ENCODE measurements at regions not wholly inside any gene's neighbourhood (a gene's known extent, or its start where the extent isn't known, plus 50 kb on each side); places are given as distances from the start of the nearest gene placed in this dataset.

DNA sequence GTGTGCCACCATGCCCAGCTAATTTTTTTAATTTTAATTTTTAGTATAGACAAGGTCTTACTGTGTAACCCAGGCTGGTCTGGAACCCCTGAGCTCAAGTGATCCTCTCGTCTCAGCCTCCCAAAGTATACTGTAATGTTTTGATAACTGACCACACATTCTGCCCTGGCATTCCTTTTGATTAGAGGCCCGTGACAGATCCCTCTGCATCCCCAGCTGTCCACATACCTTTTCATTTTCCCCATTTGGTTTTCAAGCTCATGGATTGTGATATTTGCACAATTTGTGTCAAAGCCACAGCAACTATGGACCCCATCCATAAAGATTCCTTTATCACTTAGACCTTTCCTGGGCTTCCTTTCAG, 116.8 kb upstream of the ATP1A1 start:
- Histone ChIP-seq H3K79me2 (ENCODE audit: insufficient read depth, low read depth) (no peaks in the 10 kb centered on the region), H3K27me3 (ENCODE audit: insufficient read depth, low read depth) (no peaks in the 10 kb centered on the region), H3K4me1 (ENCODE audit: low read depth, poor library complexity, severe bottlenecking) (peaks cover 90% of the 10 kb centered on the region), H3K27ac (peak overlapping the region; percentile 97), H3K4me2 (peak overlapping the region; percentile 94), H3K4me3 (IDR thresholded peaks at IDR 0.05; ENCODE audit: insufficient read depth, low read depth, low read length) (peak overlapping the region; percentile 58), H3K36me3 (ENCODE audit: insufficient read depth) (no peaks in the 10 kb centered on the region), H3K9ac (peak overlapping the region; percentile 47; the same call in 1 of the 2 replicates), H2AFZ (ENCODE audit: low read depth) (0 out of 2 replicates have a peak overlapping the region, but pooled peaks have one; percentile 47), H4K20me1 (ENCODE audit: insufficient read depth) (no peaks in the 10 kb centered on the region)
- TF ChIP-seq, protein P1, sequence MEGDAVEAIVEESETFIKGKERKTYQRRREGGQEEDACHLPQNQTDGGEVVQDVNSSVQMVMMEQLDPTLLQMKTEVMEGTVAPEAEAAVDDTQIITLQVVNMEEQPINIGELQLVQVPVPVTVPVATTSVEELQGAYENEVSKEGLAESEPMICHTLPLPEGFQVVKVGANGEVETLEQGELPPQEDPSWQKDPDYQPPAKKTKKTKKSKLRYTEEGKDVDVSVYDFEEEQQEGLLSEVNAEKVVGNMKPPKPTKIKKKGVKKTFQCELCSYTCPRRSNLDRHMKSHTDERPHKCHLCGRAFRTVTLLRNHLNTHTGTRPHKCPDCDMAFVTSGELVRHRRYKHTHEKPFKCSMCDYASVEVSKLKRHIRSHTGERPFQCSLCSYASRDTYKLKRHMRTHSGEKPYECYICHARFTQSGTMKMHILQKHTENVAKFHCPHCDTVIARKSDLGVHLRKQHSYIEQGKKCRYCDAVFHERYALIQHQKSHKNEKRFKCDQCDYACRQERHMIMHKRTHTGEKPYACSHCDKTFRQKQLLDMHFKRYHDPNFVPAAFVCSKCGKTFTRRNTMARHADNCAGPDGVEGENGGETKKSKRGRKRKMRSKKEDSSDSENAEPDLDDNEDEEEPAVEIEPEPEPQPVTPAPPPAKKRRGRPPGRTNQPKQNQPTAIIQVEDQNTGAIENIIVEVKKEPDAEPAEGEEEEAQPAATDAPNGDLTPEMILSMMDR (conservative IDR thresholded peaks at IDR 0.05; ENCODE audit: low read depth, low read length): no peak

DNA sequence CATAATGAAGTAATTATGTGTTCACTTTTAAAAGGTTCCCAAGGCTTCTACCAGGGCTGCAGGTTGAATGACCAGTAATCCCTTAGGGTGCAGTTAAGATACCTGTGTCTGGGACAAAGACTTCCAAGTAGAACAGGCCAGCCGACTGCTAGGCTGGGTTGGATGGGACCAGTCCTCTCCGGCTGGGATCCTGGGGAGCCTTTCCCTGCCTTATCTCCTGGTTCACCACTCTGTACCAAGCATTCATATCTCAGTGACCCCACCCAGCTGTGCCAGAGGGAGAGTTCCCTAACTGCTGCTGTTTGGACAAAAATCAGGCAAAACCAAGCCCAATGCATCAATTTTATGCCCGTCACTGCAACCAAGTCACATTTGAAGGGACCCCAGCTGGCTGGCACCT, 116.2 kb upstream of the ATP1A1 start:
- Histone ChIP-seq H3K27me3 (ENCODE audit: insufficient read depth, low read depth) (no peaks in the 10 kb centered on the region), H2AFZ (ENCODE audit: low read depth) (no peak overlapping the region), H3K9ac (peak overlapping the region; percentile 47), H3K4me1 (ENCODE audit: low read depth, poor library complexity, severe bottlenecking) (peaks cover 96% of the 10 kb centered on the region), H3K4me2 (peak overlapping the region; percentile 94), H3K4me3 (IDR thresholded peaks at IDR 0.05; ENCODE audit: insufficient read depth, low read depth, low read length) (peak overlapping the region; percentile 58), H4K20me1 (ENCODE audit: insufficient read depth) (no peaks in the 10 kb centered on the region), H3K79me2 (ENCODE audit: insufficient read depth, low read depth) (no peaks in the 10 kb centered on the region), H3K27ac (peak overlapping the region; percentile 97), H3K36me3 (ENCODE audit: insufficient read depth) (no peaks in the 10 kb centered on the region)
- TF ChIP-seq, protein P1 (conservative IDR thresholded peaks at IDR 0.05; ENCODE audit: low read depth, low read length): no peak

DNA sequence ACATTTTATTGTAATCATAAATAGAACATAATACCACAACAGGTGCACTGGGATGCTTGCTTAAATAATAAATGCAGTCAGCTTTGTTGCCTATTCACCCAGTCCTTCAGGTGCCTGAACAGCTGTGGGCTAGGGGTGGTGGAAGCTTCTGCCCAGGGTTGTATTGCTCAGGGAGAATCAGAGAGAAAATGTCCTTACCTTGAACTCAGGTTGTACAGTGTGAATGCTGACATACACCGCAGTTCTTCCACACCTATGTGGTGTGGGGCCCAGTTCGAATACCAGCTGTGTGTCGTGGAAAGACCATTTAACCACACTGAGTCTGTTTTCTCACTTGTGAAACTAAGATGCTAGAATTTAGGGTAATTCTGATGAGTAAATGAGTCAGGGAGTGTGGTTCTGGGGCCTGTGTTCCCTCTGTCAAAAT, 115.7 kb upstream of the ATP1A1 start:
- Histone ChIP-seq H3K4me1 (ENCODE audit: low read depth, poor library complexity, severe bottlenecking) (peaks cover 96% of the 10 kb centered on the region), H2AFZ (ENCODE audit: low read depth) (no peak overlapping the region), H3K4me3 (IDR thresholded peaks at IDR 0.05; ENCODE audit: insufficient read depth, low read depth, low read length) (no peak overlapping the region), H3K9ac (peak overlapping the region; percentile 34; the same call in 1 of the 2 replicates), H4K20me1 (ENCODE audit: insufficient read depth) (no peaks in the 10 kb centered on the region), H3K79me2 (ENCODE audit: insufficient read depth, low read depth) (no peaks in the 10 kb centered on the region), H3K27me3 (ENCODE audit: insufficient read depth, low read depth) (no peaks in the 10 kb centered on the region), H3K36me3 (ENCODE audit: insufficient read depth) (no peaks in the 10 kb centered on the region), H3K27ac (peak overlapping the region; percentile 97), H3K4me2 (peak overlapping the region; percentile 94)
- TF ChIP-seq, protein P1 (conservative IDR thresholded peaks at IDR 0.05; ENCODE audit: low read depth, low read length): no peak

DNA sequence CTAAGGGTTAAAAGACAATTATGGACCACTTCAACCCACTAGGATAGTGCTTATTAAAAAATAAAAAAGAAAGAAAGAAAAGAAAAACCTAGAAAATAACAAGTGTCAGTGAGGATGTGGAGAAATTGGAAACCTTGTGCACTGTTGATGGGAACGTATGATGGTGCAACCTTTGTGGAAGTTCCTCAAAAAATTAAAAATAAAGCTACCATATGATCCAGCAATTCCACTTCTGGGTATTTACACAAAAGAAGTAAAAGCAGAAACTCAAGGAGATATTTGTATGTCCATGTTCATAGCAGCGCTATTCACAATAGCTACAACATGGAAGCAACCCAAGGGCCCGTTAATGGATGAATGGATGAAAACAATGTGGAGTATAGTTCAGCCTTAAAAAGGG, 115.2 kb upstream of the ATP1A1 start:
- TF ChIP-seq, protein P1 (conservative IDR thresholded peaks at IDR 0.05; ENCODE audit: low read depth, low read length): no peak
- no peak overlapping the region for H3K4me3 ChIP-seq (IDR thresholded peaks at IDR 0.05; ENCODE audit: insufficient read depth, low read depth, low read length)
- H2AFZ ChIP-seq (ENCODE audit: low read depth): no peak overlapping the region
- peak overlapping the region; percentile 44 for H3K4me2 ChIP-seq
- H4K20me1 ChIP-seq (ENCODE audit: insufficient read depth): no peaks in the 10 kb centered on the region
- no peaks in the 10 kb centered on the region for H3K79me2 ChIP-seq (ENCODE audit: insufficient read depth, low read depth)
- peaks cover 96% of the 10 kb centered on the region for H3K4me1 ChIP-seq (ENCODE audit: low read depth, poor library complexity, severe bottlenecking)
- H3K9ac ChIP-seq: peak overlapping the region; percentile 34; the same call in 1 of the 2 replicates
- H3K27ac ChIP-seq: peak overlapping the region; percentile 97
- no peaks in the 10 kb centered on the region for H3K27me3 ChIP-seq (ENCODE audit: insufficient read depth, low read depth)
- no peaks in the 10 kb centered on the region for H3K36me3 ChIP-seq (ENCODE audit: insufficient read depth)

Measured in KMS-11 (cell line).